Cardiac fibroblast (primary cell): ENCODE measurements at regions not wholly inside any gene's neighbourhood (a gene's known extent, or its start where the extent isn't known, plus 50 kb on each side); places are given as distances from the start of the nearest gene placed in this dataset.

Experiments
- DNase-seq, 2 donors: peaks; one replicate each; pipeline versions ENCODE4 v3.0.0 to v3.0.0-alpha.2; 2010; ENCODE audit warnings: low read depth in 2 of 2
- H3K4me3 ChIP-seq, 2 donors: replicated peaks in 1 of 2; 1 replicate in 1 of 2; 2 replicates in 1 of 2; pipeline ENCODE4 v1.5.1; 2011; ENCODE audit warnings: low read depth in 2 of 2, low read length in 2 of 2, mild to moderate bottlenecking in 2 of 2, moderate library complexity in 1 of 2
- CTCF ChIP-seq: IDR thresholded peaks from one replicate; pipeline ENCODE4 v1.5.1; 2011; ENCODE audit warnings: low read depth, mild to moderate bottlenecking, low read length, inconsistent platforms

DNA sequence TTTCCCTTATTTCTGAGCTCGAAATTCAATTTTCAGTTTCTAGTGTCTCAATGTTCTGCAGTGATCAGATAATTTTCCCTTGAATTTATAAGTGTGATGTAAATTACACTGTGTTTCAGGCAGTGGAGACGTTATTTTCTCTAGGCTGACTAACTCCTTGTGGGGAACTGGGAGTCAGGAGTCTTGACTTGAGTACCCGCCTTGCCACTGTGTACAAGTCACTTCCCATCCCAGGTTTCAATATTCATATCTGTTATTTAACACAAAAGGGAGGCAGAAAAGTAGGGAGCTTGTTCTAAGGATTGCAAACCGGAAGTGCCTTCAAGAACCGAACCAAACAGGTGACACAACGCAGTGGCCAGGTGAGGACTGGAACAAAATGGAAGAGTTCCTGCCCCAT lies 196.5 kb downstream of the MEX3B start:
- TF ChIP-seq CTCF = no peak
- no peak for DNase-seq
- H3K4me3 ChIP-seq = no peak overlapping the region

GRCh38 chr15:81848701-81849100 lies 197.1 kb downstream of the MEX3B start:
- H3K4me3 ChIP-seq = no peak overlapping the region
- TF ChIP-seq CTCF = no peak
- DNase-seq = no peak

DNA sequence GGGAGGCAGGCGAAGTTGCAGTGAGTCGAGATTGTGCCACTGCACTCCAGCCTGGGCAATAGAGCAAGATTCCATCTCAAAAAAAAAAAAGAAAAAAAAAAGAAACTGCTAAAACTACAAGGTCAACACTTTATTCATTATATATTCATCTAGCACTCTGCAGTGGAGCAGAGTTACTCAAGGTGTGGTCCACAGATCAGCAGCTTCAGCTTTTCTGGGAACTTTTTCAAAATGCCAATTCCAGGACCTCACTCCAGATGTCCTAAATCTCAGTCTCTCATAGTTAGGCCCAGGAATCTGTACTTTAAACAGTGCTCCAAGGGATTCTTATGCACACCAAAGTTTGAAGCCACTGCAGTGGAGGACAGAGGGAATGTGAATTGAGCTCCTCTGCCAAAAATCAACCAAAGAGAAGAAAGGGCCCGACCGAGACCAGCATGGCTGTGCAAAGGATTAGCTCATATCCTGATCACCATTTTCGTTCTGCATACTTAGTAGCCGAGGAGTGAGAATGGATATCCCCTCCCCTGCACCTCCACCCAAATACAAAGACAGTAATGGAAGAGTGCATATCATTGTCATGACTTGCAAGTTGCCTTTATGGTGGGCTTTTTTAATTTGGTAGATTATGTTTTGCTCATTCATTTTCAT lies 201.9 kb downstream of the MEX3B start:
- no peak for DNase-seq
- no peak for TF ChIP-seq CTCF
- no peak overlapping the region for H3K4me3 ChIP-seq

DNA sequence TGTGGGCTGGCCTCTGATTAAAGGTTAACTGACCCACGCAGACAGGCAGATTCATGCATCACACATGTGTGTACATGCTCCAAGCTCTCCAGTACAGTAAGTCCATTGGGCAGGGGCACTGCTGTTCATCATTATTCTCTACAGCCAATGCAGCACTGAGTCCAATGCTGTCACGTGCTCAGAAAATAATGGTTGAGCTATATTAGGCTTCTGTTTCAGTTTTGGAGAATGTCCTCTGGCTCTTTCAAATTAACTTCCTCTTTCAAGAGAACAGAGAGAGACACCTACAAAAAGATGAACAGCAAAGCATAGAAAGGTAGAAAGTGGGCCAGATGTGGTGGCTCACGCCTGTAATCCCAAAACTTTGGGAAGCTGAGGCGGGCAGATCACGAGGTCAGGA lies 202.6 kb downstream of the MEX3B start:
- no peak overlapping the region for H3K4me3 ChIP-seq
- TF ChIP-seq CTCF = no peak

DNA sequence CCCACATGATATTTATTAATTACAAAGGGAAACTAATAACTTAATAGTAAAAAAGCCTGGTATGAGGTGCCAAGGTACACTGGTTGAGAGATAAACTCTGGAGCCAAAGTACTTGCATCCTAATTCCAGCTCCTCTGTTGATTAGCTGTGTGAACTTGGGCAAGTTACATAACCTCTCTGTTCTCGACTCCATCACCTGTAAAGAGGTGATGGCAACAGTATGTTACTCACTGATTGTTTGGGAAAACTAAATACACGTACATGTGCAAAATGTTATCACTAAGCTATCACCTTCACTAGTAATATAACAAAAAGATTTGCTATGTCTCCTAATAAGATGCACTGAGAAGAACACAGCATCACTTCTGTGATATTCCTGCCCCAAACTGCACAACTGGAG lies 206.4 kb downstream of the MEX3B start:
- no peak for TF ChIP-seq CTCF

More for the DNA sequence above, 202.6 kb downstream of the MEX3B start:
- DNase-seq = no peak

GRCh38 chr15:81835731-81836130 lies 210.1 kb downstream of the MEX3B start:
- no peak overlapping the region for H3K4me3 ChIP-seq
- DNase-seq = no peak

More for the DNA sequence above, 206.4 kb downstream of the MEX3B start:
- H3K4me3 ChIP-seq = no peak overlapping the region
- no peak for DNase-seq

More at GRCh38 chr15:81835731-81836130, 210.1 kb downstream of the MEX3B start:
- TF ChIP-seq CTCF = no peak
